SU-DHL-6 (cell line): ENCODE measurements at regions not wholly inside any gene's neighbourhood (a gene's known extent, or its start where the extent isn't known, plus 50 kb on each side); places are given as distances from the start of the nearest gene placed in this dataset.

ENCODE experiments used
- H2AFZ ChIP-seq: fragments of 200-600 bp; sonication (generic); 2 replicates; pipeline ENCODE4 v1.6.1; 2014; ENCODE audit warnings: low read depth, mild to moderate bottlenecking, moderate library complexity, mixed read lengths, antibody characterized with exemption, low read length; ENCODE audit not compliant: severe bottlenecking
- H3F3A ChIP-seq: fragments of 200-600 bp; shearing (Covaris generic); 2 replicates; pipeline ENCODE4 v1.6.0; 2016; ENCODE audit warnings: antibody characterized with exemption, mild to moderate bottlenecking; ENCODE audit not compliant: insufficient read depth
- H3K27ac ChIP-seq: fragments of 200-600 bp; sonication (generic); 2 replicates; pipeline ENCODE4 v1.5.1; 2016; ENCODE audit warnings: low read depth, mild to moderate bottlenecking, low read length, moderate library complexity, mixed read lengths
- H3K27me3 ChIP-seq: fragments of 200-600 bp; sonication (generic), shearing (Covaris generic); 2 replicates; pipeline ENCODE4 v1.6.0; 2014; ENCODE audit warnings: mild to moderate bottlenecking, low read length
- H3K36me3 ChIP-seq: fragments of 200-600 bp; sonication (generic); 2 replicates; pipeline ENCODE4 v1.6.1; 2014; ENCODE audit warnings: mild to moderate bottlenecking, low read length, mixed read lengths
- H3K4me2 ChIP-seq: fragments of 300-600, 200-600 bp; shearing (Covaris generic), sonication (generic); 2 replicates; pipeline ENCODE4 v1.6.0; 2014; ENCODE audit warnings: low read length, low read depth, mild to moderate bottlenecking; ENCODE audit not compliant: poor library complexity, severe bottlenecking
- H3K4me3 ChIP-seq: fragments of 200-600 bp; sonication (generic); 2 replicates; pipeline ENCODE4 v1.5.1; 2014; ENCODE audit warnings: antibody characterized with exemption, low read length, mild to moderate bottlenecking, mixed read lengths; ENCODE audit not compliant: insufficient read depth, poor library complexity, severe bottlenecking
- H3K79me2 ChIP-seq: fragments of 200-600 bp; sonication (generic); 2 replicates; pipeline ENCODE4 v1.6.1; 2014; ENCODE audit warnings: mild to moderate bottlenecking, low read length, moderate library complexity; ENCODE audit not compliant: insufficient read depth
- H3K9ac ChIP-seq: fragments of 200-600 bp; sonication (generic); 2 replicates; pipeline ENCODE4 v1.7.0; 2014; ENCODE audit warnings: mild to moderate bottlenecking, low read length
- H3K9me2 ChIP-seq: fragments of 200-600 bp; sonication (generic); replicated peaks from 2 replicates; pipeline ENCODE4 v1.6.1; 2014; ENCODE audit warnings: low read length; ENCODE audit not compliant: insufficient read depth
- H3K9me3 ChIP-seq: fragments of 200-600 bp; sonication (generic); 2 replicates; pipeline ENCODE4 v1.6.1; 2014; ENCODE audit warnings: low read length, mixed read lengths; ENCODE audit not compliant: insufficient read depth
- H4K20me1 ChIP-seq: fragments of 200-600 bp; sonication (generic); 2 replicates; pipeline ENCODE4 v1.6.1; 2014; ENCODE audit warnings: low read depth, mild to moderate bottlenecking, antibody characterized with exemption, low read length, moderate library complexity, mixed read lengths
- CTCF ChIP-seq: fragments of 200-600 bp; sonication (generic); IDR thresholded peaks from one replicate; pipeline ENCODE4 v1.5.1; 2017; ENCODE audit warnings: antibody characterized with exemption, mild to moderate bottlenecking, low read length, moderate library complexity; ENCODE audit not compliant: insufficient read depth, poor library complexity, severe bottlenecking
- EZH2phosphoT487 ChIP-seq: fragments of 200-600 bp; sonication (generic), shearing (Covaris generic); conservative IDR thresholded peaks from 2 replicates; pipeline ENCODE4 v1.6.1; 2018; ENCODE audit warnings: mild to moderate bottlenecking, antibody characterized with exemption, low read length, moderate library complexity, mixed read lengths

- no peak overlapping the region for H3K27ac ChIP-seq
- no peak overlapping the region for H2AFZ ChIP-seq
- no peak overlapping the region for H3K4me3 ChIP-seq
- H3K36me3 ChIP-seq, result no peaks in the 10 kb centered on the region
- no peaks in the 10 kb centered on the region for H3K79me2 ChIP-seq
- H3K9ac ChIP-seq, result no peak overlapping the region
- H3K27me3 ChIP-seq, result 0 out of 2 replicates have a peak, but pooled peaks cover 3% of the 10 kb centered on the region
- no peaks in the 10 kb centered on the region for H4K20me1 ChIP-seq
- no peaks in the 10 kb centered on the region for H3F3A ChIP-seq
- TF ChIP-seq EZH2phosphoT487, result no peak
- no peak for TF ChIP-seq CTCF
- no peak overlapping the region for H3K4me2 ChIP-seq
- no peaks in the 10 kb centered on the region for H3K9me2 ChIP-seq
- no peaks in the 10 kb centered on the region for H3K9me3 ChIP-seq
These were observed 413.1 kb upstream of the PODXL start for GRCh38 chr7:131969560-131969959.

- Histone ChIP-seq H4K20me1 (no peaks in the 10 kb centered on the region), H3K4me3 (no peak overlapping the region), H3K4me2 (no peak overlapping the region), H3K9ac (no peak overlapping the region), H3K27me3 (0 out of 2 replicates have a peak, but pooled peaks cover 3% of the 10 kb centered on the region), H3K9me3 (no peaks in the 10 kb centered on the region), H3K36me3 (no peaks in the 10 kb centered on the region), H3K9me2 (no peaks in the 10 kb centered on the region), H3K79me2 (no peaks in the 10 kb centered on the region), H2AFZ (no peak overlapping the region), H3F3A (no peaks in the 10 kb centered on the region), H3K27ac (no peak overlapping the region)
- TF ChIP-seq EZH2phosphoT487 (no peak), CTCF (no peak)
These were observed 410.8 kb upstream of the PODXL start for GRCh38 chr7:131967216-131967730.

- Histone ChIP-seq H3K27ac (no peak overlapping the region), H3K4me2 (no peak overlapping the region), H3K4me3 (no peak overlapping the region), H3K79me2 (no peaks in the 10 kb centered on the region), H3K9ac (no peak overlapping the region), H4K20me1 (no peaks in the 10 kb centered on the region), H3K36me3 (no peaks in the 10 kb centered on the region), H3K9me2 (no peaks in the 10 kb centered on the region), H2AFZ (no peak overlapping the region), H3K27me3 (0 out of 2 replicates have a peak, but pooled peaks cover 3% of the 10 kb centered on the region), H3K9me3 (no peaks in the 10 kb centered on the region), H3F3A (no peaks in the 10 kb centered on the region)
- TF ChIP-seq CTCF (no peak), EZH2phosphoT487 (no peak)
These were observed 407.8 kb upstream of the PODXL start for GRCh38 chr7:131964203-131964602.
